Pancreas (tissue), 10 donors: ENCODE measurements at regions not wholly inside any gene's neighbourhood (a gene's known extent, or its start where the extent isn't known, plus 50 kb on each side); places are given as distances from the start of the nearest gene placed in this dataset.

Experiments
- ATAC-seq, 4 donors: fragments of 200-7000 bp; cut with Tn5 transposase; one replicate each; pipeline versions ENCODE4 v1.8.0 to v1.9.1; 2020; ENCODE audit warnings: mild to moderate bottlenecking in 4 of 4, moderate library complexity in 4 of 4
- DNase-seq, 6 donors: peaks; one replicate each; pipeline ENCODE4 v3.0.0-alpha.2; 2020
- FAIRE-seq: peaks from 2 replicates; lab custom pipeline; 2012; peaks lifted over from hg19 to GRCh38; lab: Jason Lieb, UNC
- H3K27ac ChIP-seq, 4 donors: fragments of 200-600 bp; sonication (generic); 1 replicate in 3 of 4; 2 replicates in 1 of 4; pipeline versions ENCODE4 v1.5.0 to v1.8.0; 2020
- H3K27me3 ChIP-seq, 4 donors: fragments of 200-600 bp; one replicate each; pipeline ENCODE4 v1.8.0; 2021
- H3K36me3 ChIP-seq, 3 donors: fragments of 200-600 bp; sonication (generic) in 1 of 3; one replicate each; pipeline versions ENCODE4 v1.5.0 to v1.8.0; 2020 to 2021
- H3K4me1 ChIP-seq, 3 donors: fragments of 200-600 bp; one replicate each; pipeline ENCODE4 v1.8.0; 2021
- H3K4me3 ChIP-seq, 4 donors: fragments of 200-600 bp; sonication (generic) in 2 of 4; one replicate each; pipeline versions ENCODE4 v1.5.0 to v1.8.0; 2020 to 2021
- H3K9me3 ChIP-seq, 4 donors: fragments of 200-600 bp; one replicate each; pipeline ENCODE4 v1.8.0; 2021
- CTCF ChIP-seq, 4 donors: fragments of 200-600 bp; sonication (generic) in 3 of 4; IDR thresholded peaks; one replicate each; pipeline versions ENCODE4 v1.5.0 to v1.8.0; 2021; ENCODE audit warnings: antibody characterized with exemption in 4 of 4
- WGBS, 2 donors: extraction: QIAGEN DNeasy Blood & Tissue Kit; methylation state at CpG; one replicate each; pipeline ENCODE4 v1.1.7; 2013; 5-methylcytosine and 5-hydroxymethylcytosine counted together
- intact Hi-C, 3 donors: fragments of 100-400 bp; cut with DNase I; formaldehyde crosslinking; loops; one replicate each; pipeline versions ENCODE4 v1.11.1 to v1.14.2; 2022
- donor health status: healthy with polysubstance abuse.
- donor health status: DM: no; HTN: no; CAD: no; lungs with moderate emphysema.
- donor health status: DM: no; HTN: no; CAD: no.
- donor health status: control.
- donor health status: control.
- donor health status: Bipolar disorder and iron deficiency.
- donor health status: DM: yes; HTN: yes; CAD: no.
- donor health status: DM: no; HTN: no; CAD: no.
- donor health status: DM: no; HTN: no; CAD: no.
- donor health status: DM: yes; HTN: yes; CAD: no.

GRCh38 chr2:236717120-236717519 lies 147.5 kb downstream of the ACKR3 start:
- intact Hi-C loops = no loop called here
- H3K27ac ChIP-seq = no peak overlapping the region
- H3K4me3 ChIP-seq = no peak overlapping the region
- WGBS, 2 donors = 91 to 96% methylated on average over 3 of the region's 3 CpGs
- no peaks in the 10 kb centered on the region for H3K9me3 ChIP-seq
- no peak for TF ChIP-seq CTCF (IDR thresholded peaks at IDR 0.05)
- no peaks in the 10 kb centered on the region for H3K4me1 ChIP-seq
- H3K36me3 ChIP-seq = no peaks in the 10 kb centered on the region
- H3K27me3 ChIP-seq = no peaks in the 10 kb centered on the region
- FAIRE-seq = no peak
- ATAC-seq = no peak
- DNase-seq = no peak

- intact Hi-C loops = no loop called here
- Histone ChIP-seq H3K4me1 (no peaks in the 10 kb centered on the region), H3K36me3 (no peaks in the 10 kb centered on the region), H3K9me3 (no peaks in the 10 kb centered on the region), H3K4me3 (no peak overlapping the region), H3K27me3 (no peaks in the 10 kb centered on the region), H3K27ac (no peak overlapping the region)
- 56 to 63% methylated on average over 6 of the region's 6 CpGs for WGBS, 2 donors
- FAIRE-seq (no peak), ATAC-seq (no peak), DNase-seq (no peak)
- no peak for TF ChIP-seq CTCF (IDR thresholded peaks at IDR 0.05)
Observed at GRCh38 chr2:236717729-236718128, 148.1 kb downstream of the ACKR3 start.

- 86 to 87% methylated on average over 18 of the region's 18 CpGs for WGBS, 2 donors
- Histone ChIP-seq H3K4me1 (no peaks in the 10 kb centered on the region), H3K27ac (no peak overlapping the region), H3K4me3 (no peak overlapping the region), H3K9me3 (no peaks in the 10 kb centered on the region), H3K36me3 (no peaks in the 10 kb centered on the region), H3K27me3 (no peaks in the 10 kb centered on the region)
- FAIRE-seq (no peak), DNase-seq (no peak), ATAC-seq (no peak)
- intact Hi-C loops = no loop called here
- no peak for TF ChIP-seq CTCF (IDR thresholded peaks at IDR 0.05)
Observed at GRCh38 chr2:236718207-236718992, 148.8 kb downstream of the ACKR3 start.

- Histone ChIP-seq H3K4me3 (no peak overlapping the region), H3K4me1 (no peaks in the 10 kb centered on the region), H3K36me3 (no peaks in the 10 kb centered on the region), H3K9me3 (no peaks in the 10 kb centered on the region), H3K27ac (no peak overlapping the region), H3K27me3 (no peaks in the 10 kb centered on the region)
- no peak for ATAC-seq
- no peak for FAIRE-seq
- WGBS, 2 donors = 78 to 79% methylated on average over 9 of the region's 9 CpGs
- no peak for TF ChIP-seq CTCF (IDR thresholded peaks at IDR 0.05)
- intact Hi-C loops = no loop called here
- no peak for DNase-seq
Observed at GRCh38 chr2:236719192-236719635, 149.6 kb downstream of the ACKR3 start.

GRCh38 chr2:236720974-236721540 lies 151.4 kb downstream of the ACKR3 start:
- ATAC-seq (no peak), FAIRE-seq (no peak), DNase-seq (no peak)
- Histone ChIP-seq H3K4me1 (no peaks in the 10 kb centered on the region), H3K9me3 (no peaks in the 10 kb centered on the region), H3K27ac (no peak overlapping the region), H3K4me3 (no peak overlapping the region), H3K27me3 (no peaks in the 10 kb centered on the region), H3K36me3 (no peaks in the 10 kb centered on the region)
- TF ChIP-seq CTCF (IDR thresholded peaks at IDR 0.05) = no peak
- intact Hi-C loops = no loop called here
- WGBS, 2 donors = 82 to 83% methylated on average over 15 of the region's 15 CpGs
